Esophagus squamous epithelium (tissue), 5 donors: ENCODE measurements at regions not wholly inside any gene's neighbourhood (a gene's known extent, or its start where the extent isn't known, plus 50 kb on each side); places are given as distances from the start of the nearest gene placed in this dataset.

Experiments used
- DNase-seq: peaks from one replicate; lab custom pipeline; 2025; lab: John Stamatoyannopoulos, UW
- H3K27ac ChIP-seq, 4 donors: fragments of 200-600 bp; sonication (generic); one replicate each; pipeline ENCODE4 v1.5.1; 2016 to 2019; ENCODE audit warnings: mild to moderate bottlenecking in 1 of 4
- H3K27me3 ChIP-seq, 4 donors: fragments of 200-600 bp; sonication (generic); 1 replicate in 3 of 4; 2 replicates in 1 of 4; pipeline versions ENCODE4 v1.5.1 to v1.6.0; 2017 to 2021; ENCODE audit warnings: antibody characterized with exemption in 1 of 4
- H3K36me3 ChIP-seq, 3 donors: fragments of 200-600 bp; sonication (generic); one replicate each; pipeline ENCODE4 v1.5.1; 2016 to 2019
- H3K4me1 ChIP-seq, 3 donors: fragments of 200-600 bp; sonication (generic); one replicate each; pipeline ENCODE4 v1.5.1; 2017 to 2019
- H3K4me3 ChIP-seq, 4 donors: fragments of 200-600 bp; sonication (generic); 1 replicate in 3 of 4; 2 replicates in 1 of 4; pipeline ENCODE4 v1.5.1; 2016 to 2019; ENCODE audit warnings: mild to moderate bottlenecking in 2 of 4, moderate library complexity in 1 of 4
- H3K9me3 ChIP-seq, 3 donors: fragments of 200-600 bp; sonication (generic); one replicate each; pipeline ENCODE4 v1.5.1; 2016 to 2019
- CTCF ChIP-seq, 6 experiments: fragments of 450-650 bp in 4 of 6; fragments of 200-600 bp in 2 of 6; sonication (generic) in 2 of 6; IDR thresholded peaks; one replicate each; pipeline ENCODE4 v1.5.1; 2016 to 2019; ENCODE audit warnings: antibody characterized with exemption in 6 of 6, mild to moderate bottlenecking in 4 of 6, moderate library complexity in 4 of 6
- POLR2A ChIP-seq, 4 donors: fragments of 450-650 bp; IDR thresholded peaks; one replicate each; pipeline ENCODE4 v1.6.1; 2017; ENCODE audit warnings: antibody characterized with exemption in 4 of 4, mild to moderate bottlenecking in 4 of 4, moderate library complexity in 3 of 4
- WGBS, 2 donors: methylation state at CpG; one replicate each; pipeline ENCODE4 v1.1.5; 2018; 5-methylcytosine and 5-hydroxymethylcytosine counted together
- intact Hi-C: fragments of 100-400 bp; cut with DNase I; formaldehyde crosslinking; loops from one replicate; pipeline ENCODE4 v1.15.0; 2022
- donor health status: DM: yes; HTN: yes; CAD: no.

- no peaks in the 10 kb centered on the region for H3K4me1 ChIP-seq
- no peak for TF ChIP-seq CTCF (IDR thresholded peaks at IDR 0.05)
- TF ChIP-seq POLR2A (IDR thresholded peaks at IDR 0.05), result no peak
- WGBS, 2 donors, result 83 to 89% methylated on average over 5 to 8 of the region's 16 CpGs
- intact Hi-C loops, result no loop called here
- no peaks in the 10 kb centered on the region for H3K9me3 ChIP-seq
- no peaks in the 10 kb centered on the region for H3K36me3 ChIP-seq
- DNase-seq, result no peak
- no peak overlapping the region for H3K4me3 ChIP-seq
- H3K27ac ChIP-seq, result no peak overlapping the region
- peaks cover 0 to 77% (median 0%) of the 10 kb centered on the region in 4 donors for H3K27me3 ChIP-seq
Observed at GRCh38 chr1:2885001-2885400, 83.5 kb upstream of the TTC34 start.

- 73 to 80% methylated on average over 1 to 8 of the region's 10 CpGs for WGBS, 2 donors
- peaks cover 0 to 79% (median 0%) of the 10 kb centered on the region in 4 donors for H3K27me3 ChIP-seq
Observed at GRCh38 chr1:2886631-2887030, 85.1 kb upstream of the TTC34 start.

GRCh38 chr1:2887941-2888855 is 86.7 kb upstream of the TTC34 start:
- Histone ChIP-seq H3K36me3 (no peaks in the 10 kb centered on the region), H3K4me3 (no peak overlapping the region), H3K27ac (no peak overlapping the region), H3K4me1 (no peaks in the 10 kb centered on the region), H3K27me3 (peaks cover 0 to 69% (median 0%) of the 10 kb centered on the region in 4 donors), H3K9me3 (no peaks in the 10 kb centered on the region)
- intact Hi-C loops, result no loop called here
- DNase-seq, result no peak
- 22 to 52% methylated on average over 7 to 13 of the region's 28 CpGs for WGBS, 2 donors
- TF ChIP-seq CTCF (IDR thresholded peaks at IDR 0.05), result no peak
- TF ChIP-seq POLR2A (IDR thresholded peaks at IDR 0.05), result no peak

More at GRCh38 chr1:2886631-2887030, 85.1 kb upstream of the TTC34 start:
- Histone ChIP-seq H3K4me1 (no peaks in the 10 kb centered on the region), H3K27ac (no peak overlapping the region), H3K9me3 (no peaks in the 10 kb centered on the region), H3K36me3 (no peaks in the 10 kb centered on the region), H3K4me3 (no peak overlapping the region)
- intact Hi-C loops, result no loop called here
- TF ChIP-seq CTCF (IDR thresholded peaks at IDR 0.05) (no peak), POLR2A (IDR thresholded peaks at IDR 0.05) (no peak)
- DNase-seq, result no peak

DNA sequence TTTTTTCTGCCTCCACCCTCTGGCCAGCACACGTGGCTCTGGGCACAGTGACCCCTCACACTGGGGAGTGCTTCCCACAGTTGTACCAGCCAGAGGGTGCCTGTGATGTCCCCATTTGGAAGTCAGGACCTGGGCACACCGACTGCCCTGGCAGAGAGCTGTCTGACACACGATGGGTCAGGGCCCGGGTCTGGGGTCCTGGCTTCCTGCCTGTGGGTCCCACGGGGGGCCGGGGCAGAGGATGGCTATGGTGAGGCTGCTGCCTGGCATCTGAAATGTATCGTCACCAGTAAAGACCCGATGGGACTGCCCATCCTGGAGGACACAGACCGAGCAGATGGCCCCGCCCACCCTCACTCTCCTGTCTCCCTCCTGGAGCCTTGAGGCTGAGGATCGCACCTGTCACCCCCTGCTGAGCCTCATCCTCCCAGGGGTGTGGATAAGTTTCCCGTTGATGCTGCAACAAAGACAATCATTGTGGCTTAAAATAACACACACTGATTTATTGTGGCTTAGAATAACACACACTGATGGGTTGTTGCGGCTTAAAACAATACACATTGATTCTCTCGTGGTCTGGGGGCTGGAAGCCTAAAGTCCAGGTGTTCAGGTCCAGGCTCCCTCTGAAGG is 88.8 kb upstream of the TTC34 start:
- Histone ChIP-seq H3K36me3 (no peaks in the 10 kb centered on the region), H3K27ac (no peak overlapping the region), H3K27me3 (peaks cover 0 to 68% (median 0%) of the 10 kb centered on the region in 4 donors), H3K4me3 (no peak overlapping the region), H3K4me1 (no peaks in the 10 kb centered on the region), H3K9me3 (no peaks in the 10 kb centered on the region)
- 37 to 64% methylated on average over 2 to 7 of the region's 14 CpGs for WGBS, 2 donors
- no peak for DNase-seq
- intact Hi-C loops, result no loop called here
- TF ChIP-seq POLR2A (IDR thresholded peaks at IDR 0.05), result no peak
- TF ChIP-seq CTCF (IDR thresholded peaks at IDR 0.05), result no peak

- no peaks in the 10 kb centered on the region for H3K36me3 ChIP-seq
- peaks cover 0 to 56% (median 0%) of the 10 kb centered on the region in 4 donors for H3K27me3 ChIP-seq
- H3K27ac ChIP-seq, result no peak overlapping the region
- 74 to 77% methylated on average over 2 to 9 of the region's 22 CpGs for WGBS, 2 donors
- peaks cover 0 to 5% (median 0%) of the 10 kb centered on the region in 3 donors for H3K9me3 ChIP-seq
- TF ChIP-seq CTCF (IDR thresholded peaks at IDR 0.05) (no peak), POLR2A (IDR thresholded peaks at IDR 0.05) (no peak)
- H3K4me1 ChIP-seq, result no peaks in the 10 kb centered on the region
- no peak overlapping the region for H3K4me3 ChIP-seq
- intact Hi-C loops, result no loop called here
- no peak for DNase-seq
Observed at GRCh38 chr1:2891923-2892448, 90.5 kb upstream of the TTC34 start.
